HFF-Myc (cell line): ENCODE measurements at regions not wholly inside any gene's neighbourhood (a gene's known extent, or its start where the extent isn't known, plus 50 kb on each side); places are given as distances from the start of the nearest gene placed in this dataset.

Source experiments
- DNase-seq: peaks from one replicate; pipeline ENCODE4 v3.0.0-alpha.2; 2011; ENCODE audit warnings: low read depth; ENCODE audit errors: extremely low read depth
- H3K4me3 ChIP-seq: replicated peaks from 2 replicates; pipeline ENCODE4 v1.5.1; 2011; ENCODE audit warnings: low read depth, mild to moderate bottlenecking, control low read depth, low read length
- TF ChIP-seq, protein P1 (sequence below): IDR thresholded peaks from 2 replicates; pipeline ENCODE4 v1.5.1; 2012; ENCODE audit warnings: mild to moderate bottlenecking, low read depth, low read length, control low read depth; ENCODE audit errors: missing control alignments

DNA sequence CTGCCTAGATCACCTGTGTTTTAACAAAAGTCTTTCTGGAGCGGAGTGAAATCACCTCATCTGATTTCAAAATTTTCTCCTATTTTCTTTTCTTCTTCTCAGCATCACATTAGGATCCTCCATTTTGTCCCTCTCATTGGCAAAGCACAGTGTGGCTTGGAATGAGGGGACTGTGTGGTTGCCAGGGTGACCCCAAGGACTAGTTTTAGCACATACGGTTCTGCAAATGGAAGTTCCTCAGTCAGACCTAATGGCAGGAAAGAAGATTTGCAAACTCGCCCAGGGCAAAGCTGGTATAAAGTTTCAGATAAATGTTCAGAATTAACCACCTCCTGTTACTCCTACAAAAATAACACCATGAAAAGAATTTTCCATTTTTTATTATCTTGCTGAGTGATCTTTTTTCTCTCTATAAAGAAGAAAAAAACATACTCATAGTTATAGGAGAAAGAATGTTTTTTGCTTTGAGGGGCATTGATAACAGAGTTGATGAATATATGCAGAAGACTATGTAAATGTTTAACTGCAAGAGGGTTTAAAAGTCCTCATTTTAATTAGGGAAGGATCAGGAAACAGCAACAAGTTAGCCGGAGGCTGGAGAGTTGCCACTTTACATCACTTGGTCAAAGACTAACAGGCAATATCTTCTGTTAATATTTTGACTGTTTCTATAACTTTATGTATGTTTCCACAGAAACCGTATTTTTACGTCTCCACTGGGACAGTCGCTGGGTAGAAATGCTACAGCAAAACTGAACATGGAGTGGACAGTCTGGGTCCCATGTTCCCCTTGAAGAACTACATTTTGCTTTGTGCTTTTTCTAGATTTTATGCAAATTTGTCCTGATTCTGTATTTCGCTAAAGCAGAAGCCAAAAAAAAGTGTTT lies 257.8 kb downstream of the NR2F1-AS1 start:
- TF ChIP-seq, protein P1, sequence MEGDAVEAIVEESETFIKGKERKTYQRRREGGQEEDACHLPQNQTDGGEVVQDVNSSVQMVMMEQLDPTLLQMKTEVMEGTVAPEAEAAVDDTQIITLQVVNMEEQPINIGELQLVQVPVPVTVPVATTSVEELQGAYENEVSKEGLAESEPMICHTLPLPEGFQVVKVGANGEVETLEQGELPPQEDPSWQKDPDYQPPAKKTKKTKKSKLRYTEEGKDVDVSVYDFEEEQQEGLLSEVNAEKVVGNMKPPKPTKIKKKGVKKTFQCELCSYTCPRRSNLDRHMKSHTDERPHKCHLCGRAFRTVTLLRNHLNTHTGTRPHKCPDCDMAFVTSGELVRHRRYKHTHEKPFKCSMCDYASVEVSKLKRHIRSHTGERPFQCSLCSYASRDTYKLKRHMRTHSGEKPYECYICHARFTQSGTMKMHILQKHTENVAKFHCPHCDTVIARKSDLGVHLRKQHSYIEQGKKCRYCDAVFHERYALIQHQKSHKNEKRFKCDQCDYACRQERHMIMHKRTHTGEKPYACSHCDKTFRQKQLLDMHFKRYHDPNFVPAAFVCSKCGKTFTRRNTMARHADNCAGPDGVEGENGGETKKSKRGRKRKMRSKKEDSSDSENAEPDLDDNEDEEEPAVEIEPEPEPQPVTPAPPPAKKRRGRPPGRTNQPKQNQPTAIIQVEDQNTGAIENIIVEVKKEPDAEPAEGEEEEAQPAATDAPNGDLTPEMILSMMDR, result no peak
- no peak for DNase-seq
- no peak overlapping the region for H3K4me3 ChIP-seq

DNA sequence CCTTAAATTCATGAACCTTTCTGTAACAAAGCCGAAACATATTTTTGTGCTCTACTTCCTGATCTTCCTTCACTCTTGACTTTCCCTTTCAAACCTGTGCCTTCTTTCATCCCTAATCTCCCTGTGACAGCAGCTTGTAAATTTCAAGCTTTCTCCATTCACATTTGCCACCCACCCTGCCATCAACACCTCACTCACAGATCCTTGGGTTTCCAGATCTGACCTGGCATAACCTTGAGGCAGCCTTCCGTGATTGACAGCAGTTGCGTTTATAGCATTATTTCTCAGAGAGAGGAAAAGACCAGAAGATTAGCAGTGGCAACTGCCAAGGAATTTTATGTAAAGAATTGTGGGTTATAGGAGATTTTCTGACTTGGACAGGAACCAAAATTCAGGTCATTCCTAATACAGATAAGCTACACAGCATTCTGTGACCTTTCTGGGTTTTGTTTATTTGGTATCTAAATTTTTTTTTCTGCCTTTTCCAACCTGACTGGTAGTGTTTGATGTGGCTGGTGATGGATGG lies 260.0 kb downstream of the NR2F1-AS1 start:
- TF ChIP-seq, protein P1, result no peak
- no peak for DNase-seq
- no peak overlapping the region for H3K4me3 ChIP-seq

DNA sequence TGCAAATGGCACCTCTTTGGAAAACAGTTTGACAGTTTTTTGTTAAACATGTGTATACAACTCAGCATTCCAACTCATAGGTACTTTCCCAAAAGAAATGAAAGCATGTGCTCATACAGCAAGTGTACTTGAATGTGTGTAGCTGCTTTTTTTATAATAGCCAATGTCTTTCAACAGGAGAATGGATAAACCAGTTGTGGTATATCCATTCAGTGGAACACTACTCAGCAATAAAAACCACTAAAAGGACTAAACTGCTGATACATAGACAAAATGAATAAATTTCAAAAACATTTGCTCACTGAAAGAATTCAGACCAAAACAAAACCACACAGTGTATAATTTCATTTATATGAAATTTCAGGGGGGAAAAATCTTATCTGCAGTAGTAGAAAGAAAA lies 267.3 kb downstream of the NR2F1-AS1 start:
- TF ChIP-seq, protein P1, result no peak

DNA sequence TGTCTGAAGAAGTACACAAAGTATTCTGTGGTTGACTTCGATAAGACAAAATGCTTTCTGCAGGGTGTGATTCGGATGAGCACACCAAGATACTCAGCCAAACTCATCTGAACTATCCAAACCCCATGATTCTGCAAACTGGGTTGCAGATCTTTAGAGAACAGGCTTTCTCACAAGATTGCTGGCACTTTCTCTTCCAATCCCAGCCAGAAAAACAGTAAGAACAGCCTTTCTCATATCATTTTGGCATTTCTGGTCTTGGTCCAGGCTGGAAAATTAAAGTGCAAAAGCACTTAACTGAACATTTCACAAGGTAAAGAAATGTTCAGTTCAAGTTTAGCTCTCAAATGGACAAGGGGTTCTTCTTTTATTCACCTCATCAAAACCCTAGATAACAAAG lies 269.1 kb downstream of the NR2F1-AS1 start:
- TF ChIP-seq, protein P1, result no peak
- no peak overlapping the region for H3K4me3 ChIP-seq
- DNase-seq, result no peak

More for the DNA sequence above, 267.3 kb downstream of the NR2F1-AS1 start:
- no peak for DNase-seq
- no peak overlapping the region for H3K4me3 ChIP-seq

DNA sequence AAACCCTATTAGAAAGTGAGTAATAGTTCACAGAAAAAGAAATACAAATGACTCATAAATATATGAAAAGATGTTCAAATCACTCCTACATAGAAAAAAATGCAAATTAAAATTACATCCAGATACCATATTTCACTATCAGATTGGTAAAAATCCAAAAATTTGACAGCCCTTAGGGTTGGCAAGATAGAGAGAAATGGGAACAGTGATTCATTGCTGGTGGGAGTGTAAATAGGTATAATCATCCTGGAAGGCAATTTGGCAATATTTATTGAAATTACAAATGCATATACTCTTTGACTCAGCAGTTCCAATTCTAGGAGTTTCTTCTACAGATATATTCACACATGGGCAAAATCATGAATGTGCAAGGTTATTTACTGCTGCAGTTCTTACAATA lies 273.5 kb downstream of the NR2F1-AS1 start:
- DNase-seq, result no peak
- TF ChIP-seq, protein P1, result no peak

DNA sequence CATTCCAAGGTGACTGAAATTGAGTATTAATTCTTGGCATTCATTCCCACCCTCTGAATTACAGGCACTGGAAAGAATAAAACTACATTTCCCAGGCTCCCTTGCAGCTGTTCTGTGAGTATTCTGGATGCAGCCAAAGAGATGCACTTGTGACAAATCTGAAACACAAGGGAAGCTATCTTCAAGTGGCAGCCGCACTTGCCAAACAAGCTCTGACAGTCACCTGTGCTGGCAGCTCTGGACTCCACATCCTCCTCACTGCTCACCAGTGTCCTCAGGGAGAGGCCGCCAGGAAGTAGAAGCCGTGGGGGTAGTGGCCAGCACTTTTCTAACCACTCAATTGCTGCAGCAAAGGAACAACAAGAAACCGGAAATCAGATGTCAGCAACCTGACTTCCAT lies 275.0 kb downstream of the NR2F1-AS1 start:
- DNase-seq, result no peak
- no peak overlapping the region for H3K4me3 ChIP-seq
- TF ChIP-seq, protein P1, result no peak

More for the DNA sequence above, 273.5 kb downstream of the NR2F1-AS1 start:
- H3K4me3 ChIP-seq, result no peak overlapping the region
